ENCODE measurements at regions not wholly inside any gene's neighbourhood (a gene's known extent, or its start where the extent isn't known, plus 50 kb on each side); places are given as distances from the start of the nearest gene placed in this dataset.

- no peak overlapping the region for H3K4me3 Mint-ChIP-seq (ENCODE audit: low read depth)
- H3K27ac Mint-ChIP-seq, result no peak overlapping the region
Measured at GRCh38 chr13:68745502-68745901, 1362.1 kb upstream of the ATXN8OS start.

GRCh38 chr13:68736961-68737360 lies 1370.7 kb upstream of the ATXN8OS start:
- no peaks in the 10 kb centered on the region for H3K27me3 Mint-ChIP-seq
- no peak for TF ChIP-seq CTCF (IDR thresholded peaks at IDR 0.05; ENCODE audit: unreplicated experiment)
- DNase-seq (ENCODE audit: low spot score, unreplicated experiment), result no peak
- H3K27ac Mint-ChIP-seq, result no peak overlapping the region
- H3K4me1 Mint-ChIP-seq (ENCODE audit: low read depth), result peaks cover 2% of the 10 kb centered on the region
- H3K9me3 Mint-ChIP-seq (ENCODE audit: low read depth), result no peaks in the 10 kb centered on the region
- H3K36me3 Mint-ChIP-seq (ENCODE audit: insufficient read depth), result no peaks in the 10 kb centered on the region
- H3K4me3 Mint-ChIP-seq (ENCODE audit: low read depth), result no peak overlapping the region

More at GRCh38 chr13:68745502-68745901, 1362.1 kb upstream of the ATXN8OS start:
- H3K27me3 Mint-ChIP-seq, result no peaks in the 10 kb centered on the region
- no peak for DNase-seq (ENCODE audit: low spot score, unreplicated experiment)
- TF ChIP-seq CTCF (IDR thresholded peaks at IDR 0.05; ENCODE audit: unreplicated experiment), result no peak
- no peaks in the 10 kb centered on the region for H3K36me3 Mint-ChIP-seq (ENCODE audit: insufficient read depth)
- H3K4me1 Mint-ChIP-seq (ENCODE audit: low read depth), result no peaks in the 10 kb centered on the region
- no peaks in the 10 kb centered on the region for H3K9me3 Mint-ChIP-seq (ENCODE audit: low read depth)

- Mint-ChIP-seq H3K4me3 (ENCODE audit: low read depth) (no peak overlapping the region), H3K4me1 (ENCODE audit: low read depth) (no peaks in the 10 kb centered on the region), H3K27me3 (no peaks in the 10 kb centered on the region), H3K36me3 (ENCODE audit: insufficient read depth) (no peaks in the 10 kb centered on the region), H3K27ac (no peak overlapping the region), H3K9me3 (ENCODE audit: low read depth) (no peaks in the 10 kb centered on the region)
- TF ChIP-seq CTCF (IDR thresholded peaks at IDR 0.05; ENCODE audit: unreplicated experiment), result no peak
- DNase-seq (ENCODE audit: low spot score, unreplicated experiment), result no peak
Measured at GRCh38 chr13:68727798-68728197, 1379.8 kb upstream of the ATXN8OS start.

GRCh38 chr13:68727165-68727564 lies 1380.5 kb upstream of the ATXN8OS start:
- Mint-ChIP-seq H3K4me3 (ENCODE audit: low read depth) (no peak overlapping the region), H3K27ac (no peak overlapping the region), H3K9me3 (ENCODE audit: low read depth) (no peaks in the 10 kb centered on the region), H3K4me1 (ENCODE audit: low read depth) (no peaks in the 10 kb centered on the region), H3K36me3 (ENCODE audit: insufficient read depth) (no peaks in the 10 kb centered on the region), H3K27me3 (no peaks in the 10 kb centered on the region)
- TF ChIP-seq CTCF (IDR thresholded peaks at IDR 0.05; ENCODE audit: unreplicated experiment), result no peak
- no peak for DNase-seq (ENCODE audit: low spot score, unreplicated experiment)

- Mint-ChIP-seq H3K4me1 (ENCODE audit: low read depth) (peaks cover 1% of the 10 kb centered on the region), H3K27me3 (no peaks in the 10 kb centered on the region), H3K27ac (no peak overlapping the region), H3K4me3 (ENCODE audit: low read depth) (no peak overlapping the region), H3K9me3 (ENCODE audit: low read depth) (no peaks in the 10 kb centered on the region), H3K36me3 (ENCODE audit: insufficient read depth) (no peaks in the 10 kb centered on the region)
- DNase-seq (ENCODE audit: low spot score, unreplicated experiment), result no peak
- no peak for TF ChIP-seq CTCF (IDR thresholded peaks at IDR 0.05; ENCODE audit: unreplicated experiment)
Measured at GRCh38 chr13:68719815-68720214, 1387.8 kb upstream of the ATXN8OS start.

All from progenitor cell of endocrine pancreas (in vitro differentiated cells).